Hindlimb muscle (tissue), 1 donor: ENCODE measurements at regions not wholly inside any gene's neighbourhood (a gene's known extent, or its start where the extent isn't known, plus 50 kb on each side); places are given as distances from the start of the nearest gene placed in this dataset.

Source experiments
- DNase-seq: peaks from one replicate; pipeline ENCODE4 v3.0.0-alpha.2; 2013

DNA sequence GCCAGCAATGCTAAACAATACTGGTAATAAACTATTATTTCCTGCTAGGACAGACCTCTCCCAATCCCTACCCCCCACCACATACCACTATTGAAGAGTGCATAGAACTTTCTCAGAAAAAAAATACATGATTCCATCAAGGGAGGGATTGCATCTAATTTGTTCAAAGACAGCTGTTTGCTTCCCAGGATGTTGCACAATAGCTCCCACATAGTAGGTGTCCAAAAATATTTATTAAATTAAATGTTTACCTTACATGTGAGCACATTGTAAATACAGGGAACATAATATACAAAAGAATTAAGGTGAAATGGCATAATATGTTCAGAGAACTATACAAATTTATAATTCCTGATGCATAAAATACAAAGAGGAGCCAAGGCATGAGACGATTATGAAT lies 1111.8 kb upstream of the LCORL start:
- no peak for DNase-seq

DNA sequence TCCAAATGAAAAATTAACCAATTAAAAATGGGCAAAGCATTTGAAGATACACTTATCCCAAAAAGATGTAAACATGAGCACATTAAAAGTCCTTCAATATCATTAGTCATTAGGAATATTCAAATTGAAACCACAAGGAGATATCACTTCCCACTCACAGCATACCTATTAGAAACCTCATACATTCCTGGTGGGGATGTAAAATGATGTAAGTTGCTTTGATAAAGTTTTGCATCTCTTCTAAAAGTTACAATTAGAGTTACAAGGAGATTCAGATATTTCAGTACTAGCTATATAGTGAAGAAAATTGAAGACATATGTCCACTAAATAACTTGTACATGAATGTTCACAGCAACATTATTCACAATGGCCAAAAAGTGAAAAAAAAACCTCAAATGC lies 1109.3 kb upstream of the LCORL start:
- no peak for DNase-seq

DNA sequence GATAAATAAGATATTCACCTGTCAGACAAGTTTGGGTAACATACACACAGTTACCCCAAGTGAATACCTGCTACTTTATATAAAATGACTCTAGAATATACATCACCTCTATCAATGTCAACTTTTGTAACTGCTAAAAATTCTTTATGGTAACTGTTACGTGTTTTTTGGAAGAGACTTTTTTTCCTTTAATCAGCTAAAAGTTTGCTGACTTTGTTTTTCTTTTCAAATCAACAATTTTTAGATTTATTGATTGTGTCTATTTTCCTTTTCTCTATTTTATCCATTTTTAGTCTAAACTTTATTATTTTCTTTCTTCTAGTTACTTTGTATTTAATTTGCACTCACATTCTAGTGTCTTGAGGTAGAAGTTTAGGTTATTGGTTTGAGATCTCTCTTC lies 1106.6 kb upstream of the LCORL start:
- DNase-seq = no peak

DNA sequence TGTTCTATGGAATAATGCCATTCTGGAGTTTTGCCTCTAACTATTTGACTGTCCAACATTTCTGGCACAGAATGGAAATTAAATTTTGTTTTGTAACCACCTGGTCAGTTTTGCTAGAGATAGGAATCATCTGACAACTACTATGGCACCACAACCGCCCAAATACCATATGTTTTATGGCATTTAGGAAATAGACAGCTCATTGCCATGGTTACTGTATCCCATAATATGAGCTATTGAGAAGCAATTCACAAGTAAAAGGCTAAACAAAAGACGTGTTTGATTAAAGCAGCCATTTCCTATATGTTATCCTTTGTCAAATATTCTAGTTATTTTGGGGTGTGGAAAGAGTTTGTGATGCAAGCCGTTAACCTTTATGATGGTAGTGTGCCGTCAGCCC lies 1105.3 kb upstream of the LCORL start:
- DNase-seq = no peak

DNA sequence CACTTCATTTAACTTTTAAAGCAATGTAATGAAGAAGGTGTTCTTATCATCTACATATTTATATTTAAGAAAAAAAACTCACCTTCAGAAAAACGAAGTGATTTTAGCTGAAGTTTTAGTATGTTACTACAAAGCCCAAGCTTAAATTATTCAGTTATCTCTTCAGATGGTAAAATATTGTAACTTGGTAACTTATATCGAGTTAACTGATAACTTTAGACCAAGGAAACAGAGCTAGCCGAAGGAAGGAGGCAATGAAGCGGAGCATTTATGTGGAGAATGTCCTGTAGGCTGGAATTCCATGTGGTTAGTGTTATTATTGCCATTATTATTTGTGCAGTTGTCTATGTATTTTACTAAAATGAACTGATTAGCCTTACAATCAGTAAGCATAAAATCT lies 1102.1 kb upstream of the LCORL start:
- DNase-seq = no peak

DNA sequence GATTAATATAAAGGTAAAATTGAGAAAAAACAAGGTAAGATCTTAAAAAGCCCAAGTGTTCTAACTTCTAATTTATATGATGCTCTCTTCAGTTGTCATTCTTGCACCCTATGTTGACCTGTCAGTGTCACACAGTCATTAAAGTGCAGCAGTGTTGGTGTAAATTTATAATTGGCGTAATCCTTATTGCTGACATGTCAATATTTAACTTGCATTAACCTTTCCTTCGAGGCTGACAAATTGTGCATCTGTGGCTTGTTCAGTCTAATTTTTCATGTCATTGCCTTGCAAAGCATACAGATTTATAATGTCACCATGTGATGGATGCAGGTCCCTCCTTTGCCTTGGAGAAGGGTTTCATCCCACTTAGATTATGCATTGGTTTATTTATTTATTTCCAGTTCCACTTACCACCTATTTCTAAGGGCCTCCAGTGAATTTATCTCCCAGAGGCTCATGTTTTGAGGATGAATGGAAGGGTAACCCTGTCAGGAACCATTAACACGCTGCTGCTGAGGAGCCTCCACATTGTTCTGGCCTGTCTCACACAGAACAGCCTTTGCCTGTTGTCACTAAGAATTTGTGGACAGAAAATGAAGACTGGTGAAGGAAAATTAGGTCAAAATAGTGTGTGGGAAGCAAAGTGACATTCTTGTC lies 1098.5 kb upstream of the LCORL start:
- no peak for DNase-seq

DNA sequence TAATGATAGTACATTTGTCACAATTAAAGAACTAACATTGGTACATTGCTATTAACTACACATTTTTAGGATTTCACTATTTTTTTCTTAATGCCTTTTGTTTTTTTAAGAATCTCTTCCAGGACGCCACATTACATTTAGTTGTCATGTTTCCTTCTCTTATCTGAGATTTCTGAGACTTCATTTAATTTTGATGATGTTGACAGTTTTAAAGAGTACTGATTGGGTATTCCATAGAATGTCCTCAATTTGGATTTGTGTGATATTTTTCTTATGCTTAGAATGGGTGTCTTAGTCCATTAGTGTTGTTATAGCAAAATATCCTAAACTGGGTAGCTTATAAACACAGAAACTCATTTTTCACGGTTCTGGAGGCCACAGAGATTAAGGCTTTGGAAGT lies 1095.5 kb upstream of the LCORL start:
- no peak for DNase-seq

DNA sequence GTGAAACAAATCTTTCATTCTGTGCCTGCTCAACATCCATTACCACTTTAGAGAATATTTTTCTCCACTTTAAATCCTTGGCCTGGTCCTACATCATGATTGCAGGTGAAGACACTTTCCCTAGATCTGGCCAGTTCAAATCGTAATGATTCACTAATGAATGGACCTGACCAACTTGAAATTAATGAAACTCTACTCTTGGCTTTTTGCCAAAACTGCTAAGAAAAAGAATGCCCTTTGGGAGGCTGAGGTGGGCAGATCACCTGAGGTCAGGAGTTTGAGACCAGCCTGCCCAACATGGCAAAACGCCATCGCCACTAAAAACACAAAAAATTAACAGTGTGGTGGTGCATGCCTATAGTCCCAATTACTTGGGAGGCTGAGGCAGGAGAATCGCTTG lies 1082.6 kb upstream of the LCORL start:
- DNase-seq = no peak

DNA sequence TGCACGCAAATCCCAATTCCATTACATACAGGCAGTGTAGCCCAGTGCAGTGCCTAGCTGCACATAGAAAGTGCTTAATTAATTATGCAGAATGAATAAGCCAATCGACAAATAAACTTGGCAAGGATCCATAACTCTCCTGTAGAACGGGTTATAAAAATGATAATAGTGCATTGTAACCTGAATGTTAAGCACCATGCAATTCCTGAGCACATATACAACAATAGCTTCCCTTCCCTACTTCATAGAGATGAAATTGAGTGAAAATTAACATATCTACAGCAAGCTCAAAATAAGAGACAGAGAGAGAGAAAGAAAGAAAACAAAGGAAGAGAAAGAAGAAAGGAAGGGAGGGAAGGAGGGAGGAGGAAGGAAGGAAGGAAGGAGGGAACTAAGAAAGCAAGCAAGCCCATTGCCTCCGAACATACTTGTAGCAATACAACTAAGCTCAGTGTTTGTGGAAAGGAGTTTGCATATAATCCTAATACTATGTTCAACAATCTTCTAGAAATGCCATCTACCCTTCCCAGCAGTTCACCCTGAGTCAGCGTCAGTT lies 1074.0 kb upstream of the LCORL start:
- no peak for DNase-seq

DNA sequence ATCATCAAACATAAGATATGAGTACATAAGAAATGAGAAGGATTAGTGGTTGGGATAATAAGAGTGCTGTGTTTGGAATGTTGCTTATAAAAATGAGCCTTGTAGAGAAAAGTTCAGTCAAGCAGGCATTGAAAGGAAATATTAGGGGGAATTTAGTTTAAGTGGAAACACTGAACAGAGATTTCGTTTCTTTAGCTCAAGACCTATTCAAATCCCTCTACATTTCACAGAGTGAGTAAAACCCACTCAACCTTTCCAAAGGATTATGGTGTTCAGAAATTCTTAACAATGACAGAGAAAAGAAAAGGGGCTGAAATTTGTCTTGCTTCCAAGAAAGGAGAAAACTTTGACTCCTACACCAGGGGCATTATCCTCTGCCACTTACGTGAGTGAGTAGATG lies 1072.4 kb upstream of the LCORL start:
- DNase-seq = no peak

DNA sequence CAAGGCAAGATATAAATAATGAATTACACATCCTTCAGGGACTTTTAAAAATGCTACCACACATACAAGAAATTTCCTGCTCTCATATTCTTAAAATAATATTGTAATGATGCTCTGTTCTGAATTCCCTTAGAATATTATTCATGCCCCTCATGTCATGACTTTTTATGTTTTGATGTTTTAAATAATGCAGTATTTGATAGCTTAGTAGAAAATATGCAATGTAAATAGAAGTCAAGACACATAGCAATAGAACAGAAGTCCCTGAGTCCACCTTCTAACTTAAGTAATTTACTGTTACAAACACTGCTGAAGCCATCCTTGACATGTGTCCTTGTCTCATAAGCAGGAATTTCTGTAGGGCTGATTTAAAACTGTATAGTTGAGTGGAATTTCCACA lies 1071.2 kb upstream of the LCORL start:
- no peak for DNase-seq

DNA sequence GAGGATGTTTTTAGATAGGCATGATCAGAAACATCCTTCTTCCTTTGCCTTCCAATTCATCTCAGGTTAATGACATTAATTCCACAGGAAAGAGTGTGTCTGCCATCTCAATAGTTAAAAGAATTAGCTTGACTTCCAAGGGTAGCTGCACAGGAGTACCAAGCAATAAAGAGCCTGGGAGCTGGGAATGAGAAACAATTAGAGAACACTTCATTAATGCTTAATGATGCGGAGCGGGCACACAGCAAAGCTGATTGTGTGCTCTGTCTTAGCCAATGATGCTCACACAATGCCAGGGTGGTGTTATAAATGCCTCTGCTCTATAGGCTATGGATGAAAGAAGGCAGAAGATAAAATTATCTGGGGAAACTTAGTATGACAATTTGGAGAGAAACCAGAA lies 1052.5 kb upstream of the LCORL start:
- DNase-seq = no peak

DNA sequence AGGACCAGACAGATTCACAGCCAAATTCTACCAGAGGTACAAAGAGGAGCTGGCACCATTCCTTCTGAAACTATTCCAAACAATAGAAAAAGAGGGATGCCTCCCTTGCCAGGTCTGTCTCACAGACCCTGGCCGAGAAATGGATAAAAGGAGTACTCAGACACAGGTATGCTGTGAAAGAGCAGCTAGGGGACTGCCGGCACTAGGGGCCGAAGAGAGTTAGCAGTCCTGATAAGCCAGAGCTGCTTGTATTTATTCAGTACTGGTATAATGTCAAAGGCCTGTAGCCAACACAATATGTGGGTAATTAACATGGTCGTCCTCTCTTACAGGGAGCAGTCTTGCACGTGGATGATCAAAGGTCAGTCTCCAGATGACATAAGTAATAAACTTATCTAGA lies 1042.1 kb upstream of the LCORL start:
- DNase-seq = no peak

DNA sequence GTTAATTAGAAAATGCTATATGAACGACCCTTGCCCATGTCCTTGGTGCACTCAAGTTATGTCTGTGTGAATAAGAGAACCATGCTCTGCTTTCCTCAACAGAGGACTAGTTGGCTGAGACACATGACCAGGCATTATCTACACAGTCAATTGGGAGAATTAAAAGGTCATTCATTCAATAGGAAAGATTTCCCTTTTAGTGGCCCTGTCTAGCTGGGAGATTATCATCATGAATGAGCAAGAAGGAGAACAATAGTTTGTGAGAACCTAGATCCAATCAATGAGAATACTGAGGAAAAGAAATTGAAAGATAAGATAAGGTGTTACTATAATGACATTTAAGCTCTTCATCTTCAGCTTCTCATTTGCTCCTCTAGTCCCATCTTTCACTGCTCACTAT lies 1033.4 kb upstream of the LCORL start:
- no peak for DNase-seq

DNA sequence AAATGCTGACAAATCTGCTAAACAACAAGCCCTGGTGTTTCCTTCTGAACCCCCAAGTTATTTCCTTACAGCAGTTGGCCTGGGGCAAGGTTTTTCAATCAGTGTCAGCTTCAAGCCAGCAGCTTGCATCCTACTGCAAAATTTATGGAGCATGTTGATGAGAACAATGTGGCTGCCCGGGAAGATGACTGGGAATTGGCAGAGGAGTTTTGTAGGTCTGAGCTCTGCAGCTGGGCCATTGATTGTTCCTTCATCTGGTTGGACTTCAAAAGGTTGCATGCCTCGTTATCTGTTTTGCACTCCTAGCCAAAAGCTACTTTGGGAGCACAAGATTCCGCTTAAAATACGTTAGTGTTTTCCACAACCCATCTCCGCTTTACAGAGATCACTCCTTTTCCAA lies 1030.3 kb upstream of the LCORL start:
- DNase-seq = no peak

DNA sequence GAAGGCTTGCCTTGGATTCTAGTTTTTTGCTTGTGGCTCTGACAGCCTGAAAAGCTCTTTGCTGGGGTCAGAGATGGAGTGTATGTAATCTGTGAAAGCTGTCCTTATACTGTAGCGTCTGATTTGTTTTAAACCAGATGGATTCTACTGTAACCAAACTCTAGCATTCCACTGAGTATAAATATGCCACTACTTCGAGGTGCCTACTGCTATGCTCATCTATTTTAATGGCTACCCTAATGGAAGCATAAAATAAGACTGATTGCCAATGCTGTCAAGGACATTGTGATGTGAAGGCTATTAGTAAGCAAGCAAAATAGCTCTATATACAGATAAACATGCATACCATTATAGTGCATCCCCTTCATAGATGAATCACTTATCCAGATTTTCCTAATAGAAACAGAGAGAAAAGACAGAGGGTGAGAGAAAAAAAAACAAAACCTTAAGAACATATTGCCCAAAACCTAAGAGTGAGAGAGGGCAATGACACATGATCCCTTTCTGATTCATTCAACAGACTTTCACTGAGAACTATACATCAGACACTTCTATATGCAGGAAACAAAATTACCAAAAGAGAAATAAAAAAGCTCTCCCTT lies 1025.8 kb upstream of the LCORL start:
- DNase-seq = no peak

DNA sequence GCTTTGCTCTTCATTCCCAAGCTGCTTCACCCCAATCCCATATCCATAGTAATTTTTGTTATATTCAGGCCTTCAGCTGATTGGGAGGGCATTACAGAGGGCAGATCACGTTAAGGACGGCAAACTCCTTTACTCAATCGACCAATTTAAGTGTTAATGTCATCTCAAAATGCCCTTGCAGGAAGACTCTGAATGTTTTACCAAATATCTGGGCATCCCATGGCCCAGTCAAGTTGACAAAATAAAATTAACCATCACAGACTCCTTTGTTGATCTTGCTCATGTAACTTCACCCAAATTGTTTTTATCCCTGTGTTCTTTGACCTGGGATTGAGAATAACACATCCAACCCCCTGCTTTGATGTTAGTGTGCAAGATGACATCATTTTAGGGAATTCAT lies 1018.3 kb upstream of the LCORL start:
- no peak for DNase-seq

DNA sequence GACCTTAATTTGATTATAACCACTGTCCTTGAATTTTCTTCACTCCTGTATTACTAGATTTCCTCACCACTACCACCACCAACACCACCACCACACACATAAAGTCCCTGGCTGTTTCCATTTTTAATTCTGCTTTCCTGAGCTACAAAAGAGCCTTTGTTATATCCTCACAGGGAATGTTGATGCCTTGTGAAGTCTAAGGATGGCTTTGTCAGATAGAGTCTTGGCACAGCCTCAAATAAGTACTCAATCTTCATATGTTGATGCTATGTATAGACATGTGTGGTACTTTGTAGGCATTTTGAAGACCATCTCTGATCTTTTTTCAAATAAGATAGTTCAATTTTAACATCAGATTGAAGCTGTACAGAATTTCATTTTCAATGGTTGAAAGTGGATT lies 1016.7 kb upstream of the LCORL start:
- DNase-seq = no peak

DNA sequence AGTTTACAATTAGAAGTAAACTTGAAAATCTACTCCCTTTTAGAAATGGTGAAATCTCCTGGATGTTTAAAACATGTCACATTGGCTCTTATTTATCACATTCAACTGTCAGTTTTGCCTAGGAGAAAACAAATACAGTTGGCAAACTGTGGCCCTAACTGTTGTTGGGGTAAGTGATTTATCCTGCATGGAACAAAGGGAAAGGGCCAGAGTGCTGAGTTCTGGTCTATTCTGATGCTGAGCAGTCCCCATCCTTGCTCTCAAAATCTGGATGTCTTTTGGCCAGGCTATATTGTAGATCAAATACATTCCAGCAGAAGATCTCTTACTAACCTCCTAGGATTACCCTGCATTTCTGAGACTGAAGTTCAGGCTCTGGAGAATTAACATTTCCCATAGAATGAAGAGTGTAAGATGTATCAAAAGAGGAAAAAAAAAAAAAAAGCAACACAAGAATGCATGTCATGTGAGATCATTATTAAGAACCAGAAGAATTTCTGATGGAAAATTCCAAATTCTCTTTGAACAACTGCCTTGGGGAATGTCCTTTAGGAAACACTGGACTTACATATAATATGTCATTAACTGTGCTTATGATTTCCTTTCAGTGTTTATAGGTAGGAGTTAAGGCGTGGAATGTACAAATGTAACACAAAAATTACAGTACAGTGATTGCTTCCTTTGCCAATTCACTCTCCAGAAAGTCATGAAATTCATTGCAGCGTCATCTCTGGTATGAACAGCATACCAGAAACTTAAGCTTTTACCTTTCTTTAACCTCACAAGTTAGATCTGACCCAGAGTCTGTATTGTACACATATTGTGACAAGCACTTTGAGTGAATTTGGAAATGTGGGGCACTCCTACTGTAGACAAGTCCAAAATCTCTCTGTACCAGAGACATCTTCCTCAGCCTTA lies 1012.5 kb upstream of the LCORL start:
- DNase-seq = no peak

DNA sequence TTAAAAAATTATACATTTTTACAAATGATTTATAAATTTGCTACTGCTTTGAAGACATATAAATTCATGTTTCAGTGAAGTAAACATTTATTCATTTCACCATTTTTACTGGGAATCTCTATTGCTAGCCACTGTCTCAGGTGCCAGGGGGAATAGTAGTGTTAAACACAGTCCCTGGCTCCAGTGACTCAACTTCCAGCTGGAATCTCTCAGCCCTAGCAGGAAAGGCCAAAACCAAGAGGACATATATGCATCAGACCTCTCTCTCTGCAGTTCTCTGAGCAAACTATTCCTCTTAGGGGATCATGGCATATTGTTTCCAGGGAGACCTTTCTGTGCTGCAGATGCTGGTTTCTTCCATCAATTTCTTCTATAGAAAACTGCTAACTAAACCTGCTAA lies 1009.0 kb upstream of the LCORL start:
- DNase-seq = no peak

DNA sequence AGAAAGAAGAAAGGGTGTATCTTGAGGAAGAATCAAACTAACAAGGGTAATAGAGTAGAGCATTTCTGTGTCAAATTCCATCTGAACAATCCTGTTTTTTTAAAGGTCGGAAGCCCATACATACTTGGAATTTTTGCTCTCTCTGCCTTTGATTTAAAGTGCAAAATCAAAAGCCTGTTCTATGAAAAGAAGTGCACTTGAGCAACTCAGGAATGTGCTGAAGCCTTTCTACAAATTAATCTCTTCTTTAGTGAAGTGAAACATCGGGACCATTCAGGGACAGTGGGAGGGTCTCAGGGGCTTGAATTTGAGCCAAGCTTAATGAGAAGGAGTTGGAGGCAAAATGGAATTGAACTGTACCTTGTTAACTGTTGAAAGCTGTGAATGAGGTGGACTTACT lies 1008.5 kb upstream of the LCORL start:
- DNase-seq = no peak

DNA sequence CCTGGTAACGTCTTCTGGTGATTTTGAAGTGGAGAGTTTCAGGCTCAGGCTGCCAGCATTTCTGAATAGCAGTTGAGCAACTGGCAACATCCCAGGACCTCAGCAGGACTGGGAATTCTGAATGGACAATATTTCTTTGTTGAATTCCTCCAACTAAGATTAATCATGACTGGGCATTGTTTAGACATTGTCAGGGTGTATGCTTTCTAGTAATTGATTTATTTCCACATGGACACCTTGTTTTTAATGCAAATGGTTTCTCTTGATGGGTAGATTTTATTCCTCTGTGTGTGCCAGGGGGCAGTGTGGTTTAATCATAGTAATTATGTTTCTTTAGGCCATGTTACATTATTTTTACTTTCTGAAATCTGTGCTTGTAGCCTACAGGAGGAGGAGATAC lies 1004.7 kb upstream of the LCORL start:
- no peak for DNase-seq

DNA sequence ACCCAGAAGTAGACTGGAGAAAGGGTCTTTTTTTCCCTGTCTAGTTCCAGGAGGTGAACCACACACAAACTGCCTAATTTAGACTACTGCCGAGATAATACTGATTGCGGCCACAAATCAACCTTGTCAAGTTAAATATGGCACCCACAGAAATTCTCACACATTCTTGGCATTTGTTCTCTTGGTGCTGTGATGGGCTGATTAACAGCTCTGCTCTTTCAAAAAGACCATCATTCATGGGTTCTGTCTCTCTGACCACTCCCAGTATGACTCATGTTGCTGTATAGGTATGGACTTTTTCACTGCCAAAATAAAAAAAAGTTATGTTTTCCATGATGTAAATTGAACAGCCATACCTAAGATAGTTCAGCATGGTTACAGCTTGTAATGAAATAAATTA lies 1003.5 kb upstream of the LCORL start:
- DNase-seq = no peak

DNA sequence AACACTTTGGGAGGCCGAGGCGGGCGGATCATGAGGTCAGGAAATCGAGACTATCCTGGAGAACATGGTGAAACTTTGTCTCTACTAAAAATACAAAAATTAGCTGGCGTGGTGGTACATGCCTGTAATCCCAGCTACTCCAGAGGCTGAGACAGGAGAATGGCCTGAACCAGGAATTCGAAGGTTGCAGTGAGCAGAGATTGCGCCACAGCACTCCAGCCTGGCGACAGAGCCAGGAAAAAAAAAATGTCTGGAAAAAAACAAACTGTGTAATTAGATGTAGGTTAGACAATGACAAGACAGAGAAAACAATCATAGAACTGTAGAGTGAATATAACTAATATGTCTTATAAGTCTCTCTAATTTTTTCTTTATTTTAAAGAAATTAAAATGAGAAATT lies 1002.5 kb upstream of the LCORL start:
- DNase-seq = no peak
